WERI-Rb-1 (cell line): ENCODE measurements at regions not wholly inside any gene's neighbourhood (a gene's known extent, or its start where the extent isn't known, plus 50 kb on each side); places are given as distances from the start of the nearest gene placed in this dataset.
"Not testable (repeated sequence)": the region's sequence is repeated elsewhere in the genome, so short reads cannot be mapped to it uniquely, and the experiment has no call there.

ENCODE experiments used
- DNase-seq: peaks from one replicate; pipeline ENCODE4 v3.0.0-alpha.2; 2020
- H3K27ac ChIP-seq: fragments of 250-450 bp; sonication (Bioruptor Pico); 2 replicates; pipeline ENCODE4 v1.5.1; 2020; ENCODE audit warnings: mild to moderate bottlenecking, moderate library complexity
- H3K27me3 ChIP-seq: fragments of 250-450 bp; sonication (Bioruptor Pico); 2 replicates; pipeline ENCODE4 v1.5.1; 2021; ENCODE audit warnings: mild to moderate bottlenecking, low read depth, moderate library complexity; ENCODE audit not compliant: insufficient read depth, severe bottlenecking
- H3K36me3 ChIP-seq: fragments of 250-450 bp; sonication (Bioruptor Pico); 2 replicates; pipeline ENCODE4 v1.5.1; 2020; ENCODE audit warnings: mild to moderate bottlenecking, moderate library complexity
- H3K4me3 ChIP-seq: 2 replicates; pipeline ENCODE4 v1.5.1; 2011; ENCODE audit warnings: low read depth, mild to moderate bottlenecking, control low read depth, low read length
- H3K9me3 ChIP-seq: fragments of 250-450 bp; sonication (Bioruptor Pico); 2 replicates; pipeline ENCODE4 v1.5.1; 2021; ENCODE audit warnings: mild to moderate bottlenecking, moderate library complexity; ENCODE audit not compliant: severe bottlenecking
- CTCF ChIP-seq: IDR thresholded peaks from 2 replicates; pipeline ENCODE4 v1.5.1; 2011; ENCODE audit warnings: low read depth, mild to moderate bottlenecking, control low read depth, inconsistent platforms, low read length

- Histone ChIP-seq H3K9me3 (no peaks in the 10 kb centered on the region), H3K4me3 (no peak overlapping the region), H3K27ac (no peak overlapping the region), H3K27me3 (no peaks in the 10 kb centered on the region), H3K36me3 (no peaks in the 10 kb centered on the region)
- TF ChIP-seq CTCF: no peak
- no peak for DNase-seq
Observed at GRCh38 chr10:114743521-114744231, 77.9 kb upstream of the FHIP2A start.

- TF ChIP-seq CTCF: no peak
- no peak for DNase-seq
- H3K4me3 ChIP-seq: no peak overlapping the region
- H3K27me3 ChIP-seq: no peaks in the 10 kb centered on the region
- H3K9me3 ChIP-seq: no peaks in the 10 kb centered on the region
- no peaks in the 10 kb centered on the region for H3K36me3 ChIP-seq
- H3K27ac ChIP-seq: no peak overlapping the region
Observed at GRCh38 chr10:114746531-114746930, 75.0 kb upstream of the FHIP2A start.

GRCh38 chr10:114748241-114748640 is 73.3 kb upstream of the FHIP2A start:
- H3K36me3 ChIP-seq: no peaks in the 10 kb centered on the region
- H3K4me3 ChIP-seq: no peak overlapping the region
- H3K27ac ChIP-seq: no peak overlapping the region
- no peak for TF ChIP-seq CTCF
- H3K9me3 ChIP-seq: no peaks in the 10 kb centered on the region
- no peaks in the 10 kb centered on the region for H3K27me3 ChIP-seq
- DNase-seq: no peak

GRCh38 chr10:114749014-114749413 is 72.6 kb upstream of the FHIP2A start:
- no peak for TF ChIP-seq CTCF

GRCh38 chr10:114749510-114749909 is 72.1 kb upstream of the FHIP2A start:
- H3K4me3 ChIP-seq: no peak overlapping the region
- H3K9me3 ChIP-seq: no peaks in the 10 kb centered on the region
- no peaks in the 10 kb centered on the region for H3K36me3 ChIP-seq
- no peak overlapping the region for H3K27ac ChIP-seq
- TF ChIP-seq CTCF: no peak
- H3K27me3 ChIP-seq: no peaks in the 10 kb centered on the region
- no peak for DNase-seq

More at GRCh38 chr10:114749014-114749413, 72.6 kb upstream of the FHIP2A start:
- Histone ChIP-seq H3K27ac (no peak overlapping the region), H3K4me3 (no peak overlapping the region), H3K27me3 (no peaks in the 10 kb centered on the region), H3K36me3 (no peaks in the 10 kb centered on the region), H3K9me3 (no peaks in the 10 kb centered on the region)
- DNase-seq: no peak

GRCh38 chr10:114751856-114752255 is 69.7 kb upstream of the FHIP2A start:
- no peak for DNase-seq
- Histone ChIP-seq H3K4me3 (no peak overlapping the region), H3K9me3 (no peaks in the 10 kb centered on the region), H3K27me3 (no peaks in the 10 kb centered on the region), H3K27ac (no peak overlapping the region), H3K36me3 (no peaks in the 10 kb centered on the region)
- no peak for TF ChIP-seq CTCF

GRCh38 chr10:114752570-114752969 is 69.0 kb upstream of the FHIP2A start:
- H3K4me3 ChIP-seq, H3K27ac ChIP-seq, H3K9me3 ChIP-seq, H3K27me3 ChIP-seq, H3K36me3 ChIP-seq, DNase-seq: not testable (repeated sequence)
